ENCODE measurements at regions not wholly inside any gene's neighbourhood (a gene's known extent, or its start where the extent isn't known, plus 50 kb on each side); places are given as distances from the start of the nearest gene placed in this dataset.

GRCh38 chr2:14806613-14807012 is 174.1 kb downstream of the LRATD1 start:
- TF ChIP-seq POLR2A (IDR thresholded peaks at IDR 0.05; ENCODE audit: low read depth, low read length), result no peak
- TF ChIP-seq, protein P1, sequence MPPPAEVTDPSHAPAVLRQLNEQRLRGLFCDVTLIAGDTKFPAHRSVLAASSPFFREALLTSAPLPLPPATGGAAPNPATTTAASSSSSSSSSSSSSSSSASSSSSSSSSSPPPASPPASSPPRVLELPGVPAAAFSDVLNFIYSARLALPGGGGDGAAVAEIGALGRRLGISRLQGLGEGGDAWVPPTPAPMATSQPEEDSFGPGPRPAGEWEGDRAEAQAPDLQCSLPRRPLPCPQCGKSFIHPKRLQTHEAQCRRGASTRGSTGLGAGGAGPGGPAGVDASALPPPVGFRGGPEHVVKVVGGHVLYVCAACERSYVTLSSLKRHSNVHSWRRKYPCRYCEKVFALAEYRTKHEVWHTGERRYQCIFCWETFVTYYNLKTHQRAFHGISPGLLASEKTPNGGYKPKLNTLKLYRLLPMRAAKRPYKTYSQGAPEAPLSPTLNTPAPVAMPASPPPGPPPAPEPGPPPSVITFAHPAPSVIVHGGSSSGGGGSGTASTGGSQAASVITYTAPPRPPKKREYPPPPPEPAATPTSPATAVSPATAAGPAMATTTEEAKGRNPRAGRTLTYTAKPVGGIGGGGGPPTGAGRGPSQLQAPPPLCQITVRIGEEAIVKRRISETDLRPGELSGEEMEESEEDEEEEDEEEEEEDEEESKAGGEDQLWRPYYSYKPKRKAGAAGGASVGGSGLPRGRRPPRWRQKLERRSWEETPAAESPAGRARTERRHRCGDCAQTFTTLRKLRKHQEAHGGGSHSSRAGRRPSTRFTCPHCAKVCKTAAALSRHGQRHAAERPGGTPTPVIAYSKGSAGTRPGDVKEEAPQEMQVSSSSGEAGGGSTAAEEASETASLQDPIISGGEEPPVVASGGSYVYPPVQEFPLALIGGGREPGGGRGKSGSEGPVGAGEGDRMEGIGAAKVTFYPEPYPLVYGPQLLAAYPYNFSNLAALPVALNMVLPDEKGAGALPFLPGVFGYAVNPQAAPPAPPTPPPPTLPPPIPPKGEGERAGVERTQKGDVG (CRISPR knock-in tag; IDR thresholded peaks at IDR 0.05), result no peak
- no peak for TF ChIP-seq EZH2 (IDR thresholded peaks at IDR 0.05; ENCODE audit: borderline replicate concordance, control insufficient read depth, low read depth, low read length)
- TF ChIP-seq GABPA (IDR thresholded peaks at IDR 0.05; ENCODE audit: low read depth), result no peak
- no peak for TF ChIP-seq CTCF (IDR thresholded peaks at IDR 0.05 in 2 of 3, conservative IDR thresholded peaks at IDR 0.05 in 1 of 3; ENCODE audit: control insufficient read depth in 2 of 3, extremely low read depth in 1 of 3, insufficient read depth in 1 of 3, low read depth in 3 of 3, low read length in 3 of 3)
- no peak for TF ChIP-seq CHD4 (IDR thresholded peaks at IDR 0.05)
- TF ChIP-seq FOXK2 (IDR thresholded peaks at IDR 0.05), result no peak

Data from GM12878 (cell line).